Caco-2 (cell line): ENCODE measurements at regions not wholly inside any gene's neighbourhood (a gene's known extent, or its start where the extent isn't known, plus 50 kb on each side); places are given as distances from the start of the nearest gene placed in this dataset.

Source experiments
- BruUV-seq: library from RNA; stranded (reverse); fragments of 400-500 nt; replicated peaks from 2 replicates; lab custom pipeline; 2021; lab: Mats Ljungman, UMichigan
- CTCF ChIA-PET: fragments of 300-600 bp; sonication (Branson Sonifier 250); formaldehyde crosslinking; loops from one replicate; lab custom pipeline; 2022; ENCODE audit warnings: antibody characterized with exemption; lab: Charles Lee
- POLR2A ChIA-PET: fragments of 300-600 bp; sonication (Branson Sonifier 250); formaldehyde crosslinking; loops from one replicate; lab custom pipeline; 2022; ENCODE audit warnings: antibody characterized with exemption; lab: Charles Lee
- DNase-seq, 2 experiments: peaks; one replicate each; pipeline versions ENCODE4 v3.0.0 to v3.0.0-alpha.2; 2020 to 2022
- H3K27me3 ChIP-seq: replicated peaks from 2 replicates; pipeline ENCODE4 v1.6.0; 2011; ENCODE audit warnings: low read length; ENCODE audit not compliant: control insufficient read depth, insufficient read depth
- H3K36me3 ChIP-seq: 2 replicates; pipeline ENCODE4 v1.5.1; 2011; ENCODE audit warnings: low read length; ENCODE audit not compliant: control insufficient read depth, insufficient read depth
- H3K4me1 ChIP-seq: fragments of 250-450 bp; sonication (Bioruptor Pico); 2 replicates; pipeline ENCODE4 v1.5.1; 2020; ENCODE audit warnings: mild to moderate bottlenecking
- H3K4me3 ChIP-seq: 2 replicates; pipeline ENCODE4 v1.5.1; 2011; ENCODE audit warnings: low read depth, mild to moderate bottlenecking, control low read depth, low read length
- H3K9me3 ChIP-seq: fragments of 250-450 bp; sonication (Bioruptor Pico); 2 replicates; pipeline ENCODE4 v1.5.1; 2020; ENCODE audit warnings: mild to moderate bottlenecking, moderate library complexity
- H3K27ac Mint-ChIP-seq: one replicate; pipeline ENCODE4 v1.8.0; 2022; ENCODE audit warnings: mixed read lengths; ENCODE audit not compliant: unreplicated experiment
- H3K27me3 Mint-ChIP-seq: one replicate; pipeline ENCODE4 v1.8.0; 2022; ENCODE audit warnings: mixed read lengths; ENCODE audit not compliant: insufficient read depth, unreplicated experiment
- H3K36me3 Mint-ChIP-seq: one replicate; pipeline ENCODE4 v1.8.0; 2022; ENCODE audit warnings: mild to moderate bottlenecking, mixed read lengths; ENCODE audit not compliant: insufficient read depth, unreplicated experiment
- H3K4me1 Mint-ChIP-seq: one replicate; pipeline ENCODE4 v1.8.0; 2022; ENCODE audit warnings: low read depth, mixed read lengths; ENCODE audit not compliant: unreplicated experiment
- H3K4me3 Mint-ChIP-seq: one replicate; pipeline ENCODE4 v1.8.0; 2022; ENCODE audit warnings: mild to moderate bottlenecking, moderate library complexity, mixed read lengths; ENCODE audit not compliant: unreplicated experiment
- H3K9me3 Mint-ChIP-seq: one replicate; pipeline ENCODE4 v1.8.0; 2022; ENCODE audit warnings: mixed read lengths; ENCODE audit not compliant: unreplicated experiment
- intact Hi-C: fragments of 100-400 bp; cut with micrococcal nuclease; formaldehyde crosslinking; loops from one replicate; pipeline ENCODE4 v1.10.0; 2022; ENCODE audit not compliant: unreplicated experiment
- TF ChIP-seq, protein P1 (sequence below), 2 experiments: fragments of 200-600 bp in 1 of 2; IDR thresholded peaks; 1 replicate in 1 of 2; 2 replicates in 1 of 2; pipeline versions ENCODE4 v1.5.1 to v1.8.0; 2011 to 2022; ENCODE audit warnings: antibody characterized with exemption in 1 of 2, control low read depth in 1 of 2, inconsistent platforms in 1 of 2, low read depth in 1 of 2, low read length in 1 of 2, mild to moderate bottlenecking in 1 of 2, moderate library complexity in 1 of 2; ENCODE audit not compliant: insufficient read depth in 1 of 2, severe bottlenecking in 1 of 2, unreplicated experiment in 1 of 2

DNA sequence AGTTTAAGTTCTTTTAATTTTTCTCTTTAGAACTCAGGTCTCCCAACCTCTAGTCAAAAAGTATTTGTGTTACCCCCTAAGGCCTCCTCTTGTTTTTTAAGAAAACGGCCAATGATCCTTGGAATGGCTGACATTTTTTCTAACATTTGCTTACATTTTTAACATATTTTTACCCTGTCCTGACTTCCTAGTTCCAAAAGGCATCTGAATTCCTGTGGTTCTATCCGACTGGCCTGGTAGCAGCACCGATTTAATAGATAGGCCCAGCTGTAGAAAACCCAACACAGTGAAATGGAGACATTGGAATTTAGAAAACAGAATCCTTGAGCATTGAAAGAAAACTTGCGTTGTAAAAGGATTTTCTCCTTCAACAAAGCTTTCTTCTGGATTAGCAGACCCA, 134.7 kb upstream of the GSC start:
- no peak overlapping the region for H3K27ac Mint-ChIP-seq
- H3K4me1 Mint-ChIP-seq = no peaks in the 10 kb centered on the region
- H3K4me1 ChIP-seq = peaks cover 9% of the 10 kb centered on the region
- intact Hi-C loops = no loop called here
- ChIA-PET POLR2A (no interaction called here), CTCF (interaction anchor here (0.6 kb wide), 1 partner anchor 522 kb away, joined by 3 read pairs; no protein-coding TSS in a partner anchor)
- H3K9me3 Mint-ChIP-seq = no peaks in the 10 kb centered on the region
- no peak overlapping the region for H3K4me3 ChIP-seq
- H3K27me3 ChIP-seq = no peaks in the 10 kb centered on the region
- TF ChIP-seq, protein P1, sequence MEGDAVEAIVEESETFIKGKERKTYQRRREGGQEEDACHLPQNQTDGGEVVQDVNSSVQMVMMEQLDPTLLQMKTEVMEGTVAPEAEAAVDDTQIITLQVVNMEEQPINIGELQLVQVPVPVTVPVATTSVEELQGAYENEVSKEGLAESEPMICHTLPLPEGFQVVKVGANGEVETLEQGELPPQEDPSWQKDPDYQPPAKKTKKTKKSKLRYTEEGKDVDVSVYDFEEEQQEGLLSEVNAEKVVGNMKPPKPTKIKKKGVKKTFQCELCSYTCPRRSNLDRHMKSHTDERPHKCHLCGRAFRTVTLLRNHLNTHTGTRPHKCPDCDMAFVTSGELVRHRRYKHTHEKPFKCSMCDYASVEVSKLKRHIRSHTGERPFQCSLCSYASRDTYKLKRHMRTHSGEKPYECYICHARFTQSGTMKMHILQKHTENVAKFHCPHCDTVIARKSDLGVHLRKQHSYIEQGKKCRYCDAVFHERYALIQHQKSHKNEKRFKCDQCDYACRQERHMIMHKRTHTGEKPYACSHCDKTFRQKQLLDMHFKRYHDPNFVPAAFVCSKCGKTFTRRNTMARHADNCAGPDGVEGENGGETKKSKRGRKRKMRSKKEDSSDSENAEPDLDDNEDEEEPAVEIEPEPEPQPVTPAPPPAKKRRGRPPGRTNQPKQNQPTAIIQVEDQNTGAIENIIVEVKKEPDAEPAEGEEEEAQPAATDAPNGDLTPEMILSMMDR (IDR thresholded peaks at IDR 0.05; ENCODE audit: insufficient read depth in 1 of 2, low read depth in 1 of 2, low read length in 1 of 2, severe bottlenecking in 1 of 2, unreplicated experiment in 1 of 2) = no peak
- no peak overlapping the region for H3K4me3 Mint-ChIP-seq
- H3K27me3 Mint-ChIP-seq = peaks cover 6% of the 10 kb centered on the region
- BruUV-seq = no TSS peak
- no peaks in the 10 kb centered on the region for H3K36me3 Mint-ChIP-seq
- no peaks in the 10 kb centered on the region for H3K36me3 ChIP-seq
- H3K9me3 ChIP-seq = no peaks in the 10 kb centered on the region
- no peak for DNase-seq

GRCh38 chr14:94903883-94904282, 134.0 kb upstream of the GSC start:
- intact Hi-C loops = no loop called here
- no TSS peak for BruUV-seq
- POLR2A ChIA-PET = no interaction called here
- Mint-ChIP-seq H3K4me1 (no peaks in the 10 kb centered on the region), H3K9me3 (no peaks in the 10 kb centered on the region), H3K4me3 (no peak overlapping the region), H3K36me3 (no peaks in the 10 kb centered on the region), H3K27ac (no peak overlapping the region), H3K27me3 (peaks cover 2% of the 10 kb centered on the region)
- no peak for DNase-seq
- Histone ChIP-seq H3K27me3 (no peaks in the 10 kb centered on the region), H3K9me3 (no peaks in the 10 kb centered on the region), H3K4me3 (no peak overlapping the region), H3K36me3 (no peaks in the 10 kb centered on the region), H3K4me1 (peaks cover 9% of the 10 kb centered on the region)
- TF ChIP-seq, protein P1 (IDR thresholded peaks at IDR 0.05; ENCODE audit: insufficient read depth in 1 of 2, low read depth in 1 of 2, low read length in 1 of 2, severe bottlenecking in 1 of 2, unreplicated experiment in 1 of 2) = no peak
- CTCF ChIA-PET = interaction anchor here (0.9 kb wide), 1 partner anchor 30 kb away, joined by 3 read pairs; no protein-coding TSS in a partner anchor

- H3K36me3 ChIP-seq = no peaks in the 10 kb centered on the region
- DNase-seq = no peak
- H3K4me1 Mint-ChIP-seq = no peaks in the 10 kb centered on the region
- H3K27me3 Mint-ChIP-seq = peaks cover 2% of the 10 kb centered on the region
- H3K9me3 Mint-ChIP-seq = no peaks in the 10 kb centered on the region
- CTCF ChIA-PET = interaction anchor here (0.9 kb wide), 1 partner anchor 30 kb away, joined by 3 read pairs; no protein-coding TSS in a partner anchor
- TF ChIP-seq, protein P1 (IDR thresholded peaks at IDR 0.05; ENCODE audit: insufficient read depth in 1 of 2, low read depth in 1 of 2, low read length in 1 of 2, severe bottlenecking in 1 of 2, unreplicated experiment in 1 of 2) = no peak
- no TSS peak for BruUV-seq
- no peak overlapping the region for H3K4me3 Mint-ChIP-seq
- no peak overlapping the region for H3K27ac Mint-ChIP-seq
- no peak overlapping the region for H3K4me3 ChIP-seq
- intact Hi-C loops = no loop called here
- peaks cover 9% of the 10 kb centered on the region for H3K4me1 ChIP-seq
- H3K9me3 ChIP-seq = no peaks in the 10 kb centered on the region
- H3K27me3 ChIP-seq = no peaks in the 10 kb centered on the region
- POLR2A ChIA-PET = no interaction called here
- H3K36me3 Mint-ChIP-seq = no peaks in the 10 kb centered on the region
Measured at GRCh38 chr14:94903338-94903737, 133.4 kb upstream of the GSC start.
